Nephron (organoid): ENCODE measurements at regions not wholly inside any gene's neighbourhood (a gene's known extent, or its start where the extent isn't known, plus 50 kb on each side); places are given as distances from the start of the nearest gene placed in this dataset.

ENCODE experiments used
- H3K27ac Mint-ChIP-seq, 3 experiments: 2 replicates each; pipeline ENCODE4 v1.8.0; 2020; ENCODE audit warnings: mixed read lengths in 3 of 3, mild to moderate bottlenecking in 2 of 3, moderate library complexity in 1 of 3
- H3K27me3 Mint-ChIP-seq: 2 replicates; pipeline ENCODE4 v1.8.0; 2021; ENCODE audit warnings: low read depth, mild to moderate bottlenecking, moderate library complexity, mixed read lengths
- H3K36me3 Mint-ChIP-seq: 2 replicates; pipeline ENCODE4 v1.8.0; 2020; ENCODE audit warnings: low read depth, mixed read lengths
- H3K4me1 Mint-ChIP-seq: 2 replicates; pipeline ENCODE4 v1.8.0; 2020; ENCODE audit warnings: mixed read lengths
- H3K4me3 Mint-ChIP-seq, 3 experiments: 2 replicates each; pipeline ENCODE4 v1.8.0; 2020; ENCODE audit warnings: mild to moderate bottlenecking in 3 of 3, mixed read lengths in 3 of 3, moderate library complexity in 2 of 3
- H3K9me3 Mint-ChIP-seq: 2 replicates; pipeline ENCODE4 v1.8.0; 2020; ENCODE audit warnings: mixed read lengths
- CTCF ChIP-seq, 3 experiments: fragments of 200-600 bp; sonication (generic); IDR thresholded peaks; one replicate each; pipeline ENCODE4 v1.5.0; 2021; ENCODE audit warnings: antibody characterized with exemption in 3 of 3; ENCODE audit not compliant: unreplicated experiment in 3 of 3

- H3K4me3 Mint-ChIP-seq, result no peak overlapping the region
- H3K36me3 Mint-ChIP-seq, result peaks cover 47% of the 10 kb centered on the region
- no peak for TF ChIP-seq CTCF (IDR thresholded peaks at IDR 0.05; ENCODE audit: unreplicated experiment in 3 of 3)
- H3K4me1 Mint-ChIP-seq, result peaks cover 28% of the 10 kb centered on the region
- H3K27me3 Mint-ChIP-seq, result no peaks in the 10 kb centered on the region
- peak overlapping the region; percentile 72 to 86 (median 78) for H3K27ac Mint-ChIP-seq
- no peaks in the 10 kb centered on the region for H3K9me3 Mint-ChIP-seq
These were observed 186.6 kb downstream of the SOX4 start for GRCh38 chr6:21780141-21780540.

- peak overlapping the region; percentile 72 to 86 (median 78) for H3K27ac Mint-ChIP-seq
- no peaks in the 10 kb centered on the region for H3K27me3 Mint-ChIP-seq
- H3K4me1 Mint-ChIP-seq, result peaks cover 28% of the 10 kb centered on the region
- TF ChIP-seq CTCF (IDR thresholded peaks at IDR 0.05; ENCODE audit: unreplicated experiment in 3 of 3), result no peak
- no peaks in the 10 kb centered on the region for H3K9me3 Mint-ChIP-seq
- peaks cover 51% of the 10 kb centered on the region for H3K36me3 Mint-ChIP-seq
- no peak overlapping the region for H3K4me3 Mint-ChIP-seq
These were observed 187.1 kb downstream of the SOX4 start for GRCh38 chr6:21780679-21781078.

GRCh38 chr6:21781128-21781527, 187.6 kb downstream of the SOX4 start:
- Mint-ChIP-seq H3K36me3 (peaks cover 53% of the 10 kb centered on the region), H3K4me1 (peaks cover 28% of the 10 kb centered on the region), H3K9me3 (no peaks in the 10 kb centered on the region), H3K27ac (peak overlapping the region; percentile 72 to 86 (median 77)), H3K4me3 (no peak overlapping the region), H3K27me3 (no peaks in the 10 kb centered on the region)
- no peak for TF ChIP-seq CTCF (IDR thresholded peaks at IDR 0.05; ENCODE audit: unreplicated experiment in 3 of 3)

GRCh38 chr6:21785164-21785563, 191.6 kb downstream of the SOX4 start:
- H3K4me1 Mint-ChIP-seq, result peaks cover 20% of the 10 kb centered on the region
- no peaks in the 10 kb centered on the region for H3K9me3 Mint-ChIP-seq
- no peak for TF ChIP-seq CTCF (IDR thresholded peaks at IDR 0.05; ENCODE audit: unreplicated experiment in 3 of 3)
- H3K27ac Mint-ChIP-seq, result peak overlapping the region in 2 of 3 experiments; percentile 6 to 21
- no peak overlapping the region for H3K4me3 Mint-ChIP-seq
- peaks cover 49% of the 10 kb centered on the region for H3K36me3 Mint-ChIP-seq
- no peaks in the 10 kb centered on the region for H3K27me3 Mint-ChIP-seq

GRCh38 chr6:21791056-21791455, 197.5 kb downstream of the SOX4 start:
- peaks cover 6% of the 10 kb centered on the region for H3K4me1 Mint-ChIP-seq
- no peak for TF ChIP-seq CTCF (IDR thresholded peaks at IDR 0.05; ENCODE audit: unreplicated experiment in 3 of 3)
- peaks cover 51% of the 10 kb centered on the region for H3K36me3 Mint-ChIP-seq
- H3K27me3 Mint-ChIP-seq, result no peaks in the 10 kb centered on the region
- H3K27ac Mint-ChIP-seq, result no peak overlapping the region
- no peak overlapping the region for H3K4me3 Mint-ChIP-seq
- H3K9me3 Mint-ChIP-seq, result no peaks in the 10 kb centered on the region

- Mint-ChIP-seq H3K27ac (peak overlapping the region; percentile 44 to 86 (median 62)), H3K9me3 (no peaks in the 10 kb centered on the region), H3K27me3 (no peaks in the 10 kb centered on the region), H3K36me3 (peaks cover 53% of the 10 kb centered on the region), H3K4me3 (no peak overlapping the region), H3K4me1 (peaks cover 6% of the 10 kb centered on the region)
- no peak for TF ChIP-seq CTCF (IDR thresholded peaks at IDR 0.05; ENCODE audit: unreplicated experiment in 3 of 3)
These were observed 198.0 kb downstream of the SOX4 start for GRCh38 chr6:21791581-21791980.
